Choroid plexus epithelial cell (primary cell): ENCODE measurements at regions not wholly inside any gene's neighbourhood (a gene's known extent, or its start where the extent isn't known, plus 50 kb on each side); places are given as distances from the start of the nearest gene placed in this dataset.

ENCODE experiments used
- DNase-seq: peaks from one replicate; pipeline ENCODE4 v3.0.0-alpha.2; 2010; ENCODE audit warnings: low read depth
- H3K4me3 ChIP-seq: 2 replicates; pipeline ENCODE4 v1.5.1; 2011; ENCODE audit warnings: low read depth, mild to moderate bottlenecking, control low read depth, low read length, moderate library complexity
- TF ChIP-seq, protein P1 (sequence below): conservative IDR thresholded peaks from 2 replicates; pipeline ENCODE4 v1.5.1; 2011; ENCODE audit warnings: low read depth, mild to moderate bottlenecking, control low read depth, inconsistent platforms, low read length, moderate library complexity

DNA sequence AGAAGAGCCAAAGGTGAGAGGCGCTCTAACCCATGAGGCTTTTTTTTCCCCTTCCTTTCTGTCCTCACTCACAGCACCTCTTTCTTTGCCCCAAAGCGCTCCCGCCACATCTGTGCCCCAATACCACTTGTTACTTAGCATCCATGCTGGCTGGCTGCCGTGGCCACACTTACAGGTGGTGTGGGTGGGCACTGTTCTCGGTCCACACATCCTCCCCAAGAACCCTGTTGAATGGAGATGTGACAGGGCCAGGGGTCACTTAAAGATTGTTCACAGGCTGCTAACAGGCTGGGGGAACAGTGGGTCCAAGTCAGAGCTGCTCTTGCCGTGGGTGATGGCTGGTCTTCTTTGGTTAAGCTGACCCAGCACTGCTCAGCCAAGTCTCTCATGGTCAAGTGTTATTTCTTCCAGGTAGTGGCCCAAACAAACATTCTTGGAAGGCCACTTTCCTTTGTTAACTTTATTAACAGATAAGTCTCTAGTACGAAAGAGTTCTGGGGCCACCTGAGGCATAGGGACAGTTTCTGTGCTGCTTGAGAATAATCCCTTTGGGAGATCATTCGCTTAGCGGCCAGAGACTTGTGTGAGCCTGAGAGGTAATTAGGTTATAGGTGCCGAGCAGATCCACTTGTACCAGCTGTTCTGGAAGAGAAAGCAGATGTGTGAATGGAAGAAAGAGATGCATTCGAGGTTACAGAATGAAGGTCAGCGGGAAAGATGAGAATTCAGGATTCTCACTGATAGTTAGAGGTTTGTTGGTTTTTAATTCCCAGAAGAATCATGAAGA lies 62.6 kb upstream of the IRF2BP2 start:
- DNase-seq = no peak
- TF ChIP-seq, protein P1, sequence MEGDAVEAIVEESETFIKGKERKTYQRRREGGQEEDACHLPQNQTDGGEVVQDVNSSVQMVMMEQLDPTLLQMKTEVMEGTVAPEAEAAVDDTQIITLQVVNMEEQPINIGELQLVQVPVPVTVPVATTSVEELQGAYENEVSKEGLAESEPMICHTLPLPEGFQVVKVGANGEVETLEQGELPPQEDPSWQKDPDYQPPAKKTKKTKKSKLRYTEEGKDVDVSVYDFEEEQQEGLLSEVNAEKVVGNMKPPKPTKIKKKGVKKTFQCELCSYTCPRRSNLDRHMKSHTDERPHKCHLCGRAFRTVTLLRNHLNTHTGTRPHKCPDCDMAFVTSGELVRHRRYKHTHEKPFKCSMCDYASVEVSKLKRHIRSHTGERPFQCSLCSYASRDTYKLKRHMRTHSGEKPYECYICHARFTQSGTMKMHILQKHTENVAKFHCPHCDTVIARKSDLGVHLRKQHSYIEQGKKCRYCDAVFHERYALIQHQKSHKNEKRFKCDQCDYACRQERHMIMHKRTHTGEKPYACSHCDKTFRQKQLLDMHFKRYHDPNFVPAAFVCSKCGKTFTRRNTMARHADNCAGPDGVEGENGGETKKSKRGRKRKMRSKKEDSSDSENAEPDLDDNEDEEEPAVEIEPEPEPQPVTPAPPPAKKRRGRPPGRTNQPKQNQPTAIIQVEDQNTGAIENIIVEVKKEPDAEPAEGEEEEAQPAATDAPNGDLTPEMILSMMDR = no peak
- H3K4me3 ChIP-seq = no peak overlapping the region

DNA sequence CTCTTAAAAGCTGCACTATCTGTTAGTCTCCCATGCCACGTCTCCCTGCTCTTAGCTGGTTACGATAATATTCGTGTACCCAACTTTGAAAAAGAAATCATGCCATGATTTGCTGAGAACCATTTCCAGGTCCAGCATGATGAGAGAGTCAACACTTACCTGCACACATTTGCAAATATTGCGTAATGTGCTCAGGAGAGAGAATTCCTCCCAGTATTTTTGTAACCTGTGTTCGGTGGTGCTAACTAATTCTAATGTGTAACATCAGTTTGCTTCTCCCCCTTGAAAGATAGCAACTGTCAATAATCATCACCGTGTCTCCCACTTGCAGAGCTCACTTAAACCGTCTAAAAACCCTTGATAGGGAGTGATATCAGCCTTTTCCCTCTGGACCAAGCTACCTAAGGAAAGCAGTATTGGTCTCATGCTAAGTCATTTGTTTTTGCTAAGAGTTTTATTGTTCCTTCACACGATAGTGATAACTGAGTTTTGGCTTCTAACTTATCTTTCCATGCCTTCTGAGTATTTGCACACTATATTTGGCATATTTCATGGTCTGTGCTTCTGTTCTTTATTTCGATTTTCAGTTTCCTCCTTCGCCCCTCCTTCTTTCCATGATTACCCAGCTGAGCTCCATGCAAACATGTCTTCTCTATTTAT lies 61.1 kb upstream of the IRF2BP2 start:
- H3K4me3 ChIP-seq = no peak overlapping the region
- TF ChIP-seq, protein P1 = no peak
- DNase-seq = no peak

DNA sequence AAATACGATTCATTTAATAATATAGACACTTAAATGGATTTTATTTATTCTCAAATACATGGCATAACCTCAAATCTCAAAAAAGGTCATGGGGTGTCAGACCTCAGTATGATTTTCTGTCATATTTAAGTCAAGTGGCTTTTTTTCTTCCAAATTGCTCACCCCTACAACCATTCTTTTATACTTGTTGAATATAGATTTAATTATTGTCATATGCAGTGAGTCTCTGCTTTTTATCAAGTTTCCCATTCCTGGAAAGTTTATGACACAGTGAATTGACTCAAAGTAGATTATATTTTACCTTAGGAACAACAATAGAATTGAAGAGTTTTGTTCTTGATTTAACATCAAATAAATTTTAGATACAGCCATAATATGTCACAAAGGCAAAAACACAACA lies 59.5 kb upstream of the IRF2BP2 start:
- no peak overlapping the region for H3K4me3 ChIP-seq
- no peak for DNase-seq
- TF ChIP-seq, protein P1 = no peak

DNA sequence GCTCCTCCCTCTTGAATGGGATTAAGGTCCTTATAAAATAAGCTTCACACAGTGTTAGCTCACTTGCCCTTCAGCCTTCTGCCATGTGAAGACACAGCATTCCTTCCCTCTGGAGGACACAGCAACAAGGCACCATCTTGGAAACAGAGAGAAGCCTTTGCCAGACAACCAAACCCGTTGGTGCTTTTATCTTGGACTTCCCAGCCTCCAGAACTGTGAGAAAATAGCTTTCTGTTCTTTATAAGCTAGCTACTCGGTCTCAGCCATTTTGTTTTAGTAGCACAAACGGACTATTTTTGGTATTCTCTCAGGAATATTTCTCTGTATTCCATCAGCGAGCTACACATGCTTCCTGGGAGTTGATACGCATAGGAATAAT lies 58.6 kb upstream of the IRF2BP2 start:
- TF ChIP-seq, protein P1 = no peak
- DNase-seq = no peak

DNA sequence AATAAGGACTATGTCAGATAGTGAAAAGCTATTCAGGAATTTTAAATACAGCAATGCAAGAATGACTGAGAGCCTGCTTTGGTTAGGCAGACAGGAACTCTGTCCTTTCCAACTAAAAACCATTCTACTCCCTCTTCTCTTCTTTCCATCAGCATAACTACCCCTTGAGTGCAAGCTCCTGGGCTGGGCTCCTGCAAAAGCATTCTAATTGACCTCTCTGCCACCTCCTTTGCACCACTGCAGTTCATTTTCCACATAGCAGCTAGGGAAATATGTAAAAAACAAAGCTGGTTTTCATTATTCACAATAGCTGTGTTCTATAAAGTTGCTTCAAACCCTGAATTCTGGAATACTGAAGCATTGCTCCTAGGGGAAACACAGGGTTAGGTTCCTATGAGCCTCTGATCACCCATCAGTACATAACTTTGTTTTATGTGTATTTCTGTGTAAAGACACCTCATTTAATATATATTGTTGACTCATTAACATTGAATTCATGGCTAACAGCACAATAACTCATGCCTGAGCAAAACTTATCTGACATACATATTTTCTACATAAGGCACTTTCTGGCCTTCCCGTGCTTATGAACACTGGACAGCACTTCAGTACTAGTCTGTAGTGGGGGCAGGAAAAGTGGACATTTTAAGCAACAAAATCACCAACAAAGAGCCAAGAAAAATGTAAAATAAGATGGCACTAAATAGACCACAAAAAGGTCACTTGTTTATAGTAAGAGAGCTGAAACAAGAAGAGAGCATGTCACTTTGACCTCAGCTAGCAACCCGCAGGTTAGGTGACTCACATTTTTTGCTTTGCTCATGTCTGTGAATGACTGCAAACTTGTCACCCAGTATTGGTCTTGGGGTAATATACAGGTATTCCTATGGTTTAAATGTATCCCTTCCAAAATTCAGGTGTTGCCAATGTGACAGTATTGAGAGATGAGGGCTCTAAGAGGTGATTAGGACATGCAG lies 57.9 kb upstream of the IRF2BP2 start:
- DNase-seq = no peak

More for the DNA sequence above, 58.6 kb upstream of the IRF2BP2 start:
- no peak overlapping the region for H3K4me3 ChIP-seq

DNA sequence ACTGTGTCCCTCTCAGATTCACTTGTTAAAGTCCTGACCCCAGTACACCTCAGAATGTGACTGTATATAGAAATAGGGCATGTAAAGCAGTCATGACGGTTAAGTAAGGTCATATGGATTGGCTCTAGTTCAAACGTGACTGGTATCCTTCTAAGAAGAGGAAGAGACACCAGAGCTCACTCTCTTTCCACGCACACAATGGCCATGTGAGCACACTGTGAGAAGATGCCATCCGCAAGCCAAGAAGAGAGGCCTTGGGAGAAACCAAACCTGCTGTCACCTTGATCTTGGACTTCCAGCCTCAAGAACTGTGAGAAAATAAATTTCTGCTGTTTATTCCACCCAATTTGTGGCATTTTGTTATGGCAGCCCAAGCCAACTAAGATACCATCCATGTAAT lies 56.8 kb upstream of the IRF2BP2 start:
- DNase-seq = no peak
- H3K4me3 ChIP-seq = no peak overlapping the region
- TF ChIP-seq, protein P1 = no peak

More for the DNA sequence above, 57.9 kb upstream of the IRF2BP2 start:
- TF ChIP-seq, protein P1 = no peak
- H3K4me3 ChIP-seq = no peak overlapping the region
